Esophagus muscularis mucosa (tissue), 4 donors: ENCODE measurements at regions not wholly inside any gene's neighbourhood (a gene's known extent, or its start where the extent isn't known, plus 50 kb on each side); places are given as distances from the start of the nearest gene placed in this dataset.

Experiments used
- DNase-seq: peaks from one replicate; pipeline ENCODE4 v3.0.0-alpha.2; 2017; ENCODE audit errors: extremely low spot score
- H3K27ac ChIP-seq, 4 donors: fragments of 200-600 bp; sonication (generic); replicated peaks in 1 of 4; 1 replicate in 3 of 4; 2 replicates in 1 of 4; pipeline ENCODE4 v1.5.1; 2016 to 2019; ENCODE audit warnings: mild to moderate bottlenecking in 1 of 4
- H3K27me3 ChIP-seq, 4 donors: fragments of 200-600 bp; sonication (generic); one replicate each; pipeline versions ENCODE4 v1.5.1 to v1.6.0; 2016 to 2019
- H3K36me3 ChIP-seq, 4 donors: fragments of 200-600 bp; sonication (generic); one replicate each; pipeline ENCODE4 v1.5.1; 2016 to 2019
- H3K4me1 ChIP-seq, 4 donors: fragments of 200-600 bp; sonication (generic); one replicate each; pipeline ENCODE4 v1.5.1; 2016 to 2019
- H3K4me3 ChIP-seq, 4 donors: fragments of 200-600 bp; sonication (generic); 1 replicate in 2 of 4; 2 replicates in 2 of 4; pipeline ENCODE4 v1.5.1; 2016 to 2019; ENCODE audit warnings: mild to moderate bottlenecking in 4 of 4, moderate library complexity in 1 of 4
- H3K9me3 ChIP-seq, 4 donors: fragments of 200-600 bp; sonication (generic); 1 replicate in 3 of 4; 2 replicates in 1 of 4; pipeline ENCODE4 v1.5.1; 2016 to 2019
- EP300 ChIP-seq: sonication (generic); formaldehyde crosslinking; IDR thresholded peaks from one replicate; pipeline ENCODE4 v1.6.1; 2017; ENCODE audit warnings: antibody characterized with exemption
- POLR2A ChIP-seq: fragments of 450-650 bp; IDR thresholded peaks from one replicate; pipeline ENCODE4 v1.6.1; 2017; ENCODE audit warnings: antibody characterized with exemption, moderate library complexity, mild to moderate bottlenecking, low read depth
- POLR2AphosphoS5 ChIP-seq, 2 donors: sonication (generic); formaldehyde crosslinking; IDR thresholded peaks; one replicate each; pipeline ENCODE4 v1.6.1; 2017; ENCODE audit warnings: antibody characterized with exemption in 2 of 2
- WGBS: methylation state at CpG from one replicate; pipeline ENCODE4 v1.1.5; 2018; 5-methylcytosine and 5-hydroxymethylcytosine counted together
- intact Hi-C: fragments of 100-400 bp; cut with DNase I; formaldehyde crosslinking; loops from one replicate; pipeline ENCODE4 v1.15.1; 2023
- TF ChIP-seq, protein P1 (sequence below), 3 experiments: fragments of 200-600 bp in 2 of 3; fragments of 450-650 bp in 1 of 3; sonication (generic) in 2 of 3; IDR thresholded peaks; one replicate each; pipeline ENCODE4 v1.5.1; 2017 to 2019; ENCODE audit warnings: antibody characterized with exemption in 3 of 3, mild to moderate bottlenecking in 2 of 3, moderate library complexity in 1 of 3

DNA sequence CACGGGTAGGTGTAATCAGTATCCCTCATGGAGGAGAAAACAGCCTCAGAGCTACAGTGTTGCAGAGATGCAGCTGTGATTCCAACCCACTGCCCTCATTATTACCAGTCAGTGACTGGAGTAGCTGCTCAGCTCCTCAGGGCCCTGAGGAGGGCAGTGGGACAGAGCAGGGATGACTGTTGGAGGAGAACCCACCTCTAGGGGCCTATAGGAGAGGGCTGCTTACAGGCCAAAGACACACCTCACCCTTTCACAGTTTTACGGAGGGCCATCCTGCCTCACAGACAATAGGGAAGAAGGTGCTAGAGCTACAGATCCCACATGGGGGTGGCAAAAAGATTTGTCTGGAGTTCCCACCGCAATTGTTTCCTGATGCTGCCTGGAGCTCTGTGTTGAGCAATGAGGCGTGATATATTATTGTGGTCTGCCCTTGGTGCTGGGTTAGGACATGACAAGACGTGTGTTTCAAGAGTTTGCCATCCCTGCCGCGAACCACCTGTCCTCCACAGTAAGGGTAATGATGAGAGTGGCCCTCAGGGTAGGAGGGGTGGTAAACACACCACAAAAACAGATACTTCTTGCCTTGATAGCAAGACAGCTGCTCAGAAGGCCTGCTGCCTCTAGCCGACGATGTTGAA lies 140.5 kb upstream of the TPM1 start:
- Histone ChIP-seq H3K4me3 (no peak overlapping the region), H3K27me3 (no peaks in the 10 kb centered on the region), H3K4me1 (peaks cover 41 to 96% (median 89%) of the 10 kb centered on the region in 4 donors), H3K27ac (peak overlapping the region; percentile 91 to 95 (median 93)), H3K36me3 (no peaks in the 10 kb centered on the region), H3K9me3 (no peaks in the 10 kb centered on the region)
- 87% methylated on average over 9 of the region's 9 CpGs for WGBS
- TF ChIP-seq EP300 (no peak), POLR2A (no peak), POLR2AphosphoS5 (IDR thresholded peaks at IDR 0.05) (no peak)
- TF ChIP-seq, protein P1, sequence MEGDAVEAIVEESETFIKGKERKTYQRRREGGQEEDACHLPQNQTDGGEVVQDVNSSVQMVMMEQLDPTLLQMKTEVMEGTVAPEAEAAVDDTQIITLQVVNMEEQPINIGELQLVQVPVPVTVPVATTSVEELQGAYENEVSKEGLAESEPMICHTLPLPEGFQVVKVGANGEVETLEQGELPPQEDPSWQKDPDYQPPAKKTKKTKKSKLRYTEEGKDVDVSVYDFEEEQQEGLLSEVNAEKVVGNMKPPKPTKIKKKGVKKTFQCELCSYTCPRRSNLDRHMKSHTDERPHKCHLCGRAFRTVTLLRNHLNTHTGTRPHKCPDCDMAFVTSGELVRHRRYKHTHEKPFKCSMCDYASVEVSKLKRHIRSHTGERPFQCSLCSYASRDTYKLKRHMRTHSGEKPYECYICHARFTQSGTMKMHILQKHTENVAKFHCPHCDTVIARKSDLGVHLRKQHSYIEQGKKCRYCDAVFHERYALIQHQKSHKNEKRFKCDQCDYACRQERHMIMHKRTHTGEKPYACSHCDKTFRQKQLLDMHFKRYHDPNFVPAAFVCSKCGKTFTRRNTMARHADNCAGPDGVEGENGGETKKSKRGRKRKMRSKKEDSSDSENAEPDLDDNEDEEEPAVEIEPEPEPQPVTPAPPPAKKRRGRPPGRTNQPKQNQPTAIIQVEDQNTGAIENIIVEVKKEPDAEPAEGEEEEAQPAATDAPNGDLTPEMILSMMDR (IDR thresholded peaks at IDR 0.05), result no peak
- no peak for DNase-seq
- intact Hi-C loops, result loop anchor here (2.0 to 5.0 kb wide), 2 partner anchors 40 to 141 kb away; partner anchors contain the start of gene TPM1

DNA sequence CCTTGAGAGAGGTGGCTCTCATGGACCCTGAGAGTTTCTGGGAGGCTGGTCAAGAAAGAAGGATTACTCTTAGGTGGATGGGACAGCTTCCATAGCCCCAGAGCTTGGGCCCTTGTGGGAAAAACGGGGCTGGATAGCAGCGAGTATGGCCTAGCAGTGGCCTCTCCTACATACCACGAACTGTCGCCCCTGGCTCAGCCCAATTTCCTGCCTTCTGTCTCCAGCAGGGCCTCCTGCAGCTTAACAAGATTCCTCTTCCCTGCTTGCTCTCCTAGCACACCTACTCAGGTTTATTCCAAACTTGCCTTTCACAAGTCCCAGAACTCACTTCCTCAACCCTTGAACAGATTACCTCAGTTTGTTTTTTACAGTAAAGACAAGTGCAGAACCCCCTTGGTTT lies 139.7 kb upstream of the TPM1 start:
- WGBS, result 95% methylated on average over 4 of the region's 4 CpGs
- Histone ChIP-seq H3K36me3 (no peaks in the 10 kb centered on the region), H3K27me3 (no peaks in the 10 kb centered on the region), H3K9me3 (no peaks in the 10 kb centered on the region), H3K4me3 (no peak overlapping the region), H3K27ac (peak overlapping the region; percentile 91 to 95 (median 93)), H3K4me1 (peaks cover 36 to 96% (median 89%) of the 10 kb centered on the region in 4 donors)
- no peak for TF ChIP-seq EP300
- TF ChIP-seq POLR2AphosphoS5 (IDR thresholded peaks at IDR 0.05), result no peak
- TF ChIP-seq, protein P1 (IDR thresholded peaks at IDR 0.05), result no peak
- no peak for TF ChIP-seq POLR2A
- intact Hi-C loops, result loop anchor here (5.0 kb wide), 1 partner anchor 41 kb away; no protein-coding TSS in a partner anchor
- DNase-seq, result no peak

DNA sequence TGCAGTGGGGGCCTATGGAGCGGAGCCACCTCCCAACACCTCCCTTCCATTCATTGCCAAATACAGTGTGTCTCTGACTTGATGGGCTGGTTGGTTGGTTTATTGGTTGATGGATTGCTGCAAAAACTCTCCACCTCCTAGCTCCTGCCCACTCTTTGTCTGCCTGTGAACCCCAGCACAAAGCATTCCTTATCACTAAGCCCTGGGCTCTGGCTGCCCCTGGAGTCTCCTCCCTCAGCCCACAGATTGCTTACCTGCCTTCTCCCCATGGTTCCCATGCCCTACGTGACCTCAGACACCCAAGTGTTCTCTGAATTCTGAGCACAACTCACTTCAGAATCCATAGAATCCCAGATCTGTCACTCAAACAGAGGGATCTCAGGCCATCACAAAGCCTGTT lies 139.1 kb upstream of the TPM1 start:
- TF ChIP-seq, protein P1 (IDR thresholded peaks at IDR 0.05), result no peak
- TF ChIP-seq POLR2A (no peak), EP300 (no peak), POLR2AphosphoS5 (IDR thresholded peaks at IDR 0.05) (no peak)
- peaks cover 31 to 96% (median 87%) of the 10 kb centered on the region in 4 donors for H3K4me1 ChIP-seq
- H3K4me3 ChIP-seq, result no peak overlapping the region
- H3K27ac ChIP-seq, result peak overlapping the region; percentile 91 to 95 (median 93)
- WGBS, result 95% methylated on average over 2 of the region's 2 CpGs
- H3K36me3 ChIP-seq, result no peaks in the 10 kb centered on the region
- intact Hi-C loops, result loop anchor here (5.0 kb wide), 1 partner anchor 41 kb away; no protein-coding TSS in a partner anchor
- H3K27me3 ChIP-seq, result no peaks in the 10 kb centered on the region
- H3K9me3 ChIP-seq, result no peaks in the 10 kb centered on the region
- no peak for DNase-seq

DNA sequence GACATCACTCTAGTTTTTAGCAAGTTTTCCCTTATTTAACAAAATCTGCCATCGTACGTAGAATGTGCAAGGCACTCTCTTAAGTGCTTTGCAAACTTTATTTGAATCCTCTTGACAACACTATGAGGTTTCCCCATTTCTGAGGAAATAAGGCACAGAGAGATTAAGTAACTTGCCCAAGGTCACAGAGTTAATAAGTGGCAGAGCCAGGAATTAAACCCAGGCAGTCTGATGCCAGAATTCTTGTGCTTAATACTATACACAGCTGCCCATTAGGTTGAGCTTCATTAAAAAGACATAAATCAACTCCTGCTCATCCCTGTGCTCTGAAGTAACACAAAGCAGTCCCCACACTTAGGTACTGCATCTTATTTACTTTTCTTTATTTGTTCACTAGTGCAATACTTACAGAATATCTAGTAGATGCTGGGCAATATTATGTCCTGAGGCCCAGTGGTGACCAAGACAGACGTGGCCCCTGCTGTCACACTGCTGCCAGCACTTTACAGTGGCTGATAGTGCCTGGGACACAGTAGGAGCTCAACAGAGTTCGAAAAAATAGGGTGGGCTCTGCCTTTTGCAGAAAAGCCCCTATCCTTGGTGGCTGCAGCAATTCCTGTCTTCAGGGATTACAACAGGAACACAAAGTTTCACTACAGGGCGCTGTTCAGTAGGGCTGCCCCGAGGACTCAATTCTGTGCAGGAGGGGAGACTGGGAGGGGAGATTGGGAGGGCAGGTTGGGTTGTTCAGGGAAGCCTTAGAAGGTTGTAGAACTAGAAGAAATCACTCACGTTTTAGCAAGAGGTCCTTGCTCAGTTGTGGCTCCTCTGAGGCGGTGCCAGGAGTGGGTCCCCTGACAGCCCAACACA lies 138.3 kb upstream of the TPM1 start:
- 77% methylated on average over 8 of the region's 8 CpGs for WGBS
- intact Hi-C loops, result loop anchor here (5.0 kb wide), 1 partner anchor 42 kb away; no protein-coding TSS in a partner anchor
- Histone ChIP-seq H3K4me3 (no peak overlapping the region), H3K27ac (peak overlapping the region; percentile 91 to 95 (median 93)), H3K4me1 (peaks cover 28 to 91% (median 82%) of the 10 kb centered on the region in 4 donors), H3K36me3 (no peaks in the 10 kb centered on the region), H3K27me3 (no peaks in the 10 kb centered on the region), H3K9me3 (no peaks in the 10 kb centered on the region)
- DNase-seq, result no peak
- TF ChIP-seq POLR2A, result no peak
- TF ChIP-seq EP300, result no peak
- TF ChIP-seq POLR2AphosphoS5 (IDR thresholded peaks at IDR 0.05), result peak in 1 of 2 donors; percentile 15

DNA sequence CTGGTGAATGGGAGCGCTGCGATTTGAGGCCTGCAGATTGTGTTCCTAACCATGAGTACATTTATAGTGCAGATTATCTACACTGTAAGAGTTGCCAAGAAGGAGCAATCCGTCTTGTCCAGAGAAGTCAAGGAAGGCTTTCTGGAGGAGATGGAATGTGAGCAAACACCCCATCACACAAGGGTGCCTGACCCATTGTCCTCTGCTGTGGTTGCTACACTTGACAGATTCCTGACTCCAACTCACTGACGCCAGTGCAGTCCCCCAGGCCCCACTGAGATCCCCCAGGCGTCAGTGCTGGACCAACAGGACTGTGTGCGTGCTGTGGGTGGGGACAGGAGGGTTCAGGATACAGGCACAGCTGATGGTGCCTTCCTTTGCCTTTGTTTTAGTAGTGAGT lies 135.9 kb upstream of the TPM1 start:
- 57% methylated on average over 6 of the region's 6 CpGs for WGBS
- Histone ChIP-seq H3K9me3 (no peaks in the 10 kb centered on the region), H3K36me3 (no peaks in the 10 kb centered on the region), H3K27ac (peak overlapping the region; percentile 89 to 95 (median 93)), H3K4me3 (peak overlapping the region in 1 of 4 donors; percentile 22), H3K27me3 (no peaks in the 10 kb centered on the region), H3K4me1 (peaks cover 9 to 67% (median 59%) of the 10 kb centered on the region in 4 donors)
- DNase-seq, result no peak
- no peak for TF ChIP-seq POLR2A
- TF ChIP-seq EP300, result peak; percentile 76
- TF ChIP-seq POLR2AphosphoS5 (IDR thresholded peaks at IDR 0.05), result peak; percentile 76 to 87
- intact Hi-C loops, result loop anchor here (5.0 kb wide), 1 partner anchor 59 kb away; no protein-coding TSS in a partner anchor
